ENCODE measurements at regions not wholly inside any gene's neighbourhood (a gene's known extent, or its start where the extent isn't known, plus 50 kb on each side); places are given as distances from the start of the nearest gene placed in this dataset.

GRCh38 chr16:55204923-55205322, 119.1 kb upstream of the IRX6 start:
- TF ChIP-seq, protein P1, sequence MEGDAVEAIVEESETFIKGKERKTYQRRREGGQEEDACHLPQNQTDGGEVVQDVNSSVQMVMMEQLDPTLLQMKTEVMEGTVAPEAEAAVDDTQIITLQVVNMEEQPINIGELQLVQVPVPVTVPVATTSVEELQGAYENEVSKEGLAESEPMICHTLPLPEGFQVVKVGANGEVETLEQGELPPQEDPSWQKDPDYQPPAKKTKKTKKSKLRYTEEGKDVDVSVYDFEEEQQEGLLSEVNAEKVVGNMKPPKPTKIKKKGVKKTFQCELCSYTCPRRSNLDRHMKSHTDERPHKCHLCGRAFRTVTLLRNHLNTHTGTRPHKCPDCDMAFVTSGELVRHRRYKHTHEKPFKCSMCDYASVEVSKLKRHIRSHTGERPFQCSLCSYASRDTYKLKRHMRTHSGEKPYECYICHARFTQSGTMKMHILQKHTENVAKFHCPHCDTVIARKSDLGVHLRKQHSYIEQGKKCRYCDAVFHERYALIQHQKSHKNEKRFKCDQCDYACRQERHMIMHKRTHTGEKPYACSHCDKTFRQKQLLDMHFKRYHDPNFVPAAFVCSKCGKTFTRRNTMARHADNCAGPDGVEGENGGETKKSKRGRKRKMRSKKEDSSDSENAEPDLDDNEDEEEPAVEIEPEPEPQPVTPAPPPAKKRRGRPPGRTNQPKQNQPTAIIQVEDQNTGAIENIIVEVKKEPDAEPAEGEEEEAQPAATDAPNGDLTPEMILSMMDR (conservative IDR thresholded peaks at IDR 0.05; ENCODE audit: low read depth, low read length), result no peak
- no peak for TF ChIP-seq POLR2A (IDR thresholded peaks at IDR 0.05; ENCODE audit: low read depth, low read length)
- no peak for TF ChIP-seq CEBPB (IDR thresholded peaks at IDR 0.05; ENCODE audit: low read depth, low read length)
- TF ChIP-seq BHLHE40 (IDR thresholded peaks at IDR 0.05; ENCODE audit: low read depth, low read length), result no peak
- TF ChIP-seq MAZ (IDR thresholded peaks at IDR 0.05; ENCODE audit: borderline replicate concordance, low read depth, low read length), result no peak
- TF ChIP-seq RCOR1 (IDR thresholded peaks at IDR 0.05; ENCODE audit: insufficient replicate concordance, low read length), result no peak
- TF ChIP-seq ELK1 (IDR thresholded peaks at IDR 0.05; ENCODE audit: borderline replicate concordance, low read depth, low read length), result no peak
- TF ChIP-seq MXI1 (IDR thresholded peaks at IDR 0.05; ENCODE audit: borderline replicate concordance, low read depth, low read length), result no peak

All from IMR-90 (cell line).